SHP77 (cell line): ENCODE measurements at regions not wholly inside any gene's neighbourhood (a gene's known extent, or its start where the extent isn't known, plus 50 kb on each side); places are given as distances from the start of the nearest gene placed in this dataset.

Source experiments
- DNase-seq, 2 experiments: peaks; one replicate each; lab custom pipeline; 2025; lab: John Stamatoyannopoulos, UW

DNA sequence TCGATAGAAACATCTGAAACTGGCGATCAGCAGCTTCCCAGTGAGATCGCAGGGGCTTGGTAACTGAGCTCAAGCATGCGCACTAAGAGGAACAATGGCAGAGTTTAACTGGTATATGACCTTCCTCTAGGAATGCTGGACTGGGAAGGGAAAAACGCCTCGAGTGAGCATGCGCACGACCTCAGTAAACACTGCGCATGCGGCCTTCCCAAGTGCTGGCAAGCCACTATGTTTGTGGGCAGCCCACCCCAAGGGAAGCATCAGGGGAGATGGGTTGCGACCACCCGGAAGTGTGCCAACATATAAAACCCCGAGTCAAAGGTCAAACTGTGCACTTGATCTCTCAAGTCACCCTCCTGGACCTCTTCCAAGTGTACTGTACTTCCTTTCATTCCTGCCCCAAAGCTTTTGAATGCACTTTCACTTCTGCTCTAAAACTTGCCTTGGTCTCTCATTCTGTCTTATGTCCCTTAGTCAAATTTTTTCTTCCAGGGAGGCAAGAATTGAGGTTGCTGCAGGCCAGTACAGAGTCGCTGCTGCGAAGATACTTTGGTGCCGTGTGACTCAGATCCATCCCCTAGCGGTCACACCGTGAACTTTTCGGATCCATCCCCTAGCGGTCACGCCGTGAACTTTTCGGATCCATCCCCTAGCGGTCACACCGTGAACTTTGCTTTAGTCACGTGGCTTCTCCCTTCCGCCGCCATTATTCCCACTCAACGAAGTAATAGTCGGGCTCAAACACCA, 243.3 kb downstream of the FAM43A start:
- DNase-seq = peak; percentile 34 to 69

DNA sequence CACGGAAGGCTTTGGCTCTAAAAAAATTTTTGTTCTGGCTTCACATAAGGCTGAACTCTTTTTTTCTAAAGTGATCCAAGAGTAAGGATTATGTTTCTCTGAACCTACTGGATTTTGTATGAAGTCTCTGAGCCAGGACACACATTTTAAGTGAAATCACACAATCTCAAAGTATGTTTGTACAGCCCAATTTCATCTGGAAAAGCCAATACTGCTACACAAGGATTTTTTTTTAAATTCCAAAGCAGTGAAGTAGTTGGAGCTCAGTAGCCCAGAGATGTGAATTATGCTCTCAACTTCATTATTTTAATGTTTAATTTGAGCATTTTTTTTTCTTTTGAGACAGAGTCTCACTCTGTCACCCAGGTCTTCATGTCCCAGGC, 243.9 kb downstream of the FAM43A start:
- no peak for DNase-seq

DNA sequence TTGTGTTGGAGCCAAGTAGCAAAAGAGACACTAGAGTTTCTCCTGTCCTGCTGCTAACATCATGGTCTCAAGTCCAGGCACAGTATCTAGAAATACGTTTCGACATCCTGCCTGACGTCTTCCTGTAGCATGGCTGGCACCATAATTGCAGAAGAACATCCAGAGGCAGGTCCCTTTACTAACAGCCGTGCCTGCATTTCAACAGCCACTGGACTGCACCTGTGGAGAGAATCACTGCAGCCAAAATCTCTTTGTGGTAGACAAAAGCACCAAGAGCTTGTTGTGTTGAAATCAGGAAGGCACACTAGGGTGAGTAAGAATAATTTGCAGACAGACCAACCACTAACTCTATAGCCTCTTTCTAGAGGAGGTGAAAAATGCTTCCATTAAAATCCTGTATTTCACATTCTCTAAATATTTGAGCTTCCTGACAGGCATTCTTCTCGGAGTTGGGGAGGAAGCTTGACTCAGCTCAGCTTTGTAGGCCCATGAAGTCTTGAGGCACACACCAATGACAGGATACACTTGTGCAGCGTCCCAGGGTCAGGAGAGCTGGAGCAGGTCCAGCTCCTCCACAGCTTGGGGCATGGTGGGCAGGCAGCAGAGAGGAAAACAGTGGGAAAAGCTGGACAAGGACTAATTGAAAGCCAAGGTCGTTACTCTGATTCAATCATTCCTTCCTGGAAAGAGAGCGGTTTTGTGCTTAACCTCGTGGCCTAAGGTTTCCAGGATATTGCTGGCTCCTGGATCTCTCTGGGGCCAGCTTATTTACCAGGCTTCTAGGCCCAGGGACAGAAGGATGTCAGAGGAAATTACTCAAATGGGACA, 244.9 kb downstream of the FAM43A start:
- no peak for DNase-seq

DNA sequence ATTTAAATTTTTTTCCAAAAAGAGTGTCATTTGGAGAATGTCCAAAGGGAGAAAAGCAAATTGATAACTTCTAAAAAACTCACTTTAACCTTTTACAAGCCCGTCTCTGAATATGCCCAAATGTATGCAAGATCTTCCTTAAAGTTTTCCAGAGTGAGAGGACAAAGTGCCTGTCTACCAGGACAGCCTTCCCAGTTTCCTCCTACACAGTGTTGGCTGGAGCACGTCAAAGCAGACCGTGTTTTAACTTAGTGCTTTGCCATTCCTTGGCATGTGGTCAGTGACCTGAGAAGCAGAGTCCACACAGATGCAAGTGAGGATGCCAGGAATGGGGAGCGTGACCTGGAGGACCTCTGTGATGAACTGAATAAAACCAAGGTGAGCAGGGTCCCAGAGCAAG, 245.7 kb downstream of the FAM43A start:
- no peak for DNase-seq

DNA sequence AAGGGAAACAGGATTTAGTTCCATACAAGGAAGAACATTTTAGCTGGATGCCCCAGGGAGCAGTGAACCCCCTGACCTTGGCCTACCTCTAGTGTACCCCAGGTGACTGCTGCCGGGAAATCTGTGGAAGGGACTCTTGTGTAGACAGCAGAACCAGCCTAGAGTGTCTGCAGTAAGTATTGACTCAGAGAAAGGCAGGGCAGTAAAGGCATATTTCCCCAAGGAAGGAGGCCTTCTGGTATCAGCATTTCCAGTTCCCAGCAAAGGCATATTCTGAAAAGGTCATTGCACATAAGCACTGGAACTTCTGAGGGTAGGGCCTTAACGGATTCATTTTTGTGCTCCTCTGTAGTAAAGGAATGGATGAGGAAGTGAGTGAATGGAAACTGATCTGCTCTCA, 246.2 kb downstream of the FAM43A start:
- no peak for DNase-seq

DNA sequence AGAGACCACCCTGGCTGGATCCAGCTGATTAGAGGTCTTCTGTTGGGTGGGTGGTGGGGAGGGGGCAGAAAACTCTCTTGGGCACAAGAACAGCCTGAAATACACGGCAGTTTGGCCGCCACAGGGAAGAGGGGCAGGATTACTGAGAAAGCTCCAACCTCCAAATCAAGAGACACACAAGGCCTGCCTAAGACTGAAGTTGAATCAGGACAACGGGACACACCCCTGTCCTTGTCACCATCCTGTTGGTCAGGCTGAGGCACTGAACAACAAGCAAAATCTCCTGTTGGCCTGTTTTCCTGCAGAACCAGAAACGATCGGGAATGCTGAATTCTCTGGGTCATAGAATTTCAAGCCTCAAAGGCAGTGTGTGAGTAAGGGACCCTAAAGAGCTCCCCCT, 247.8 kb downstream of the FAM43A start:
- DNase-seq = no peak

DNA sequence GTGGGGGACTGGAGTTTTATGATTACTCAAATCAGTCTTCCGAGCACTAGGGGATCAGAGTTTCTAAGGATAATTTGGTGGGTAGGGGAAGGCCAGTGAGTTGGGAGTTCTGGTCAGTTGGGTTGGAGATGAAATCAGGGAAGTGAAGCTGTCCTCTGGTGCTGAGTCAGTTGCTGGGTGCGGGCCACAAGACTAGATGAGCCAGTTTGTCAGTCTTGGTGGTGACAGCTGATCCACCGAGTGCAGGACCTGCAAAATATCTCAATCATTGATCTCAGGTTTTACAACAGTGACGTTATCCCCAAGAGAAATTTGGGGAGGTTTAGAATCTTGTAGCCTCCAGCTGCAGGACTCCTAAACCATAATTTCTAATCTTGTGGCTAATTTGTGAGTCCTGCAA, 249.4 kb downstream of the FAM43A start:
- DNase-seq = no peak

DNA sequence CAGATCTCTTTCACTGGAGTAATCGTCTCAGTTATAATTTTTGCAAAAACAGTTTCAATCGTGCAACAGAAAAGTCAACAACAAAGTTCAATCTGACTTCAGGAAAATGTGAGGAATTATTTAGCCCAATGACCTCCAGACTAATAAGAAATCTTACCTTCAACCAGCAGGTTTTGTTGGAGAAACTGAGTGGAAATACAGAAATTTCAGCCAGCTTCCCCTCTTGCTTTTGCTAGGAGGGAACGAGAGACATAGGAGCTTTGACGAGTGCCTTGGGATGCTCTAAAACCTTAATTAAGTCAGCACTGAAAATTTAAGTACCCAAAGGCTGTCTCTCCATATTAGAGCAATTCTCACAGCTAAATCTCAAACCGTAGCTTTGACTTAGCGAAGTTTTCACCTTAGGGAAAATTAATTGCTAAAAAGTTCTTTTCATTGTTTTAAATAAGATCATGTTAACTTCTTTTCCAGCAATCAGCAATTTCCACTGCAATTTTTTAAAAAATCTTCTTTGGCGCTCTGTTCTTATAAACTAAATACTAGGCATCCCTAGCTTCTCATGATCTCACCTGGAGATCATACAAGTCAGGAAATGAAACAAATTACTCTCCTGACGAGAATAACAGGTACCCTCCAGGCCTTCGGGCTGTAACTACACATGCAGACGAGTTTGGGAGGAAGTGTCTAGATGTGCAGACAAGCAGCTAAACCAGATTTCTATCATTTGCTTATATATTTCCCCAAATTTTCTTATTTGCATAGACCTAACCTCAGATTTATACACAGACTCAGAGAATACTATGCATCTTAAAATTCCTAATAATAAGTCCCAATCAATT, 250.2 kb downstream of the FAM43A start:
- no peak for DNase-seq

DNA sequence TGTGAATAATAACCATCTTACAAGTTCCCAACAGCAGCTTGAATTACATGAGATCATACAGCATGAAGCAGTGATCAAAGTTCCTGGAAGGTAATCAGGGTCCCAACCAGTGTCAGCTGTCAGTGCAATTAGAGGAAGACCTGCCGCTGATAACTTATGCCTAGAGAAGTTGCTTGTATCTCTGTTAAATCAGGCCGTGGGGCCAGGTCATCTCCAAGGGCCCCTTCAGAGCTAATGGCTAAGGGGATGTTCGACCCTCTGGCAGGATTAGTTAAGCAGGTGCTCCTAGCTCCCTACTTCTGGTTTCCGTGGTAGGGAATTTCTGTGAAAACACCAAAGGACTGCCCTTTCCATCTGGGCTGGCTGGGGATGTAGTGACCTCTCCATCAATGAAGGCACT, 251.0 kb downstream of the FAM43A start:
- no peak for DNase-seq

DNA sequence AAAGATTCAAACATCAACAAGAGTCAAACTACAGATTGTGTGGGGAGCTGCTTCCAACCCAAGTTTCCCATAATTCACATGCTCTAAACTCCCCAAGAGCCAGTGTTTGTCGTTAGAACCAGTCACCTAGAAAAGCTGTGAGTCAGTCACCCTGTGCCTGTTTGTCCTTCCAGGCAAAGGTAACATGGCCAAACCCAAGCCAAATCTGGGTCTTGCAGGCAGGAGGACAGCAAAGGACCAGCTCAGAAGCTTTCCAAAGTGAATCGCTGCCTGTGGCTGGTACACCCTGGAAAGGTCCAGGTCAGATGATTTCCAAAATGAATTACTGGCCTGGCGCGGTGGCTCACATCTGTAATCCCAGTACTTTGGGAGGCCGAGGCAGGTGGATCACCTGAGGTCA, 251.5 kb downstream of the FAM43A start:
- no peak for DNase-seq

DNA sequence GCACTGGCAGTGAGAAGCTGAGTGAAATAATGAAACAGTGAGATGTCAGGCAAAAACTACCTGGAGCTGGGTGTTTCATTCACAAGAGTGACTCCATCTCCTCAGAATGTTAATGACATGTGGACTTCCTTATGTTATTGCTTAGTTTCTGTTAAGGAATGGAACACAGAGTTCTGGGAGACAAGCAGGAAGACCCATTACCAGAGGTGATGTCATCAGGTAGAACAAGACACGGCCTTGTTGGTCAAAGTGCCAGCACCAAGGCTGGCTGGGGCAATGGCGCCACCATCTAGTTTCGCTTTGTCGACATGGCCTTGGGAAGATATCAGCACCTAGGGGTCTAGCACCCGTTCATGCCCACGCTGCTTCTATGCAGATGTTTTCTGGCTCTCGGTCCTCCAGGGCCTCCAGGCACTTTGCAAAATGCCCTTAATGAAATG, 252.2 kb downstream of the FAM43A start:
- no peak for DNase-seq

GRCh38 chr3:194938845-194939531, 253.3 kb downstream of the FAM43A start:
- no peak for DNase-seq

DNA sequence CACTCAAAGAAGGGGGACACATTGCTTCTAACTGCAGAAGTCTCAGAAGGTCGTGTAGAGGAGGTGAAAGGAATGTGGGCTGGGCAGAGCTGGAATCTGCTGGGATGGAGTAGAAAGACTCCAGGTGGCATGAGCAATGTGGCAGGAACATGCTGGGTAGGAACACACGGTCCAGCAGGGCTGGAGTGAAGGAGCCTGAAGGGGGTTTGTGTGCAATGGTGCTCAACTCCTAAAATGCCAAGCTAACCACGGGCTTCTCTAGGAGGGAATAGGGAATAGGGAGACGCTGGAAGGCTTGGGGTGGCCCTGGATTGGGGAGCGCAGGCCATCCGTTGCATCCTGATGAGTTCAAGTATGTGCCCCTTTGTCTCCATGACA, 253.8 kb downstream of the FAM43A start:
- DNase-seq = no peak

GRCh38 chr3:194939949-194940770, 254.5 kb downstream of the FAM43A start:
- no peak for DNase-seq

DNA sequence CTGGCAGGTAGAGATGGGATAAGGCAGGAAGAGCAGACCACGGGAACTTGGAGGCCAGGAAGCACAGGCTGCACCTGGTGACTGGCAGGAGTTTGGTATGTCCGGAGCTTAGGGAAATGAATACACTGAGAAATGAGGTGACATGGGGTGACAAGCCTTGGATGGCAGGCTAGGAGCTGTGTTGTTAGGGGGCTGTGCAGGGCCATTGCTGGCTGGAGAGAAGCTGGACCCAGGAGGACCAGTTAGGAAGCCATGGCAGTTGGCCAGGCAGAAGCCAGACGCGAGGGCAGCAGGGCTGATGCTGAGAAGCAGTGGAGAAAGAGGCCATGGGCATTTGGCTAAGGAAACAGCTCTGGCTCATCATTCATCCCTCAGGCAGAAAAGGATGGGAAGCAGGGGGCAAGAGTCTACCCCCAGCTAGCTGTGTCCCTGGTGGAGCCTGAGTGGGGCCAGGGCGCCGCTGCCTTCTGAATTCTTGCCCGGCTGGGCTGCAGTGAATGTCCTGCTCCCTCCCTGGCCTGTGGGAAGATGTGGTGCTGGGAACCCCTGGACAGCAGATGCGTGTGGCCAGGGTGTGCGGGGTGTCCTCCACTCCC, 255.8 kb downstream of the FAM43A start:
- DNase-seq = no peak

GRCh38 chr3:194941956-194942511, 256.4 kb downstream of the FAM43A start:
- DNase-seq = no peak

DNA sequence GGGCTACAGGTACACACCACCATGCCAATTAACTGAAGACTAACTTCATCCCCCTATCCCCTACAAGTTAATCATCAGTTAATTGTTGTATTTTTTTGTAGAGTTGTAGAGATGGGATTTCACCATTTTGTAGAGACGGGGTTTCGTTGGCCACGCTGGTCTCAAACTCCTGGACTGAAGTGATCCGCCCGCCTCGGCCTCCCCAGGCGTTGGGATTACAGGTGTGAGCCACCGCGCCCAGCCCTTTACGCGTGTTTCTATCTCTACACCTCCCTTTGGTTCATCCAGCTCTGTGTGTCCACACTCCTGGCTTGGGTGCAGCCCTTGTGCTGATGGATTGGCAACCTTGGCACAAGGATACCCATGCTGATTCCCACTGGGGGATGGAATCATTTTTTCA, 258.8 kb downstream of the FAM43A start:
- DNase-seq = no peak

DNA sequence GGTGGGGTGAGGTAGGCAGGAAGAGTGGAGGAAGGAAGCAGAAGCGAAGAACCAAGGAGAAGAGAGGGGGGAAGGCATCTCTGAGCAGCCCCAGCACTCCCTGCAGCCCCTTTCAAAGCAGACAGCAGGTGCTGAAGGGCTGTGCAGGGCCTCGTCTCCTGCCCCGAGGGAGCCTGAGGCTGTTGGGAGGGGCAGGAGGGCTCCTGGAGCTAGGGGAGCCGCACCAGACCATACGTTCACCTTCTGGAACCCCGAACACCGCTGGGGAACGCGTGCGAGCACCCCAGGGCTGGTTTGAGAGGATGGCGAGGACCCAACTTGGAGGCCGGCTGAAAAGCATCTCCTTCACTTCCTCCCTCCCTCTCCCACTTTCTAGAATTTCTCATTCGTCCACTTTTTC, 259.8 kb downstream of the FAM43A start:
- DNase-seq = no peak

DNA sequence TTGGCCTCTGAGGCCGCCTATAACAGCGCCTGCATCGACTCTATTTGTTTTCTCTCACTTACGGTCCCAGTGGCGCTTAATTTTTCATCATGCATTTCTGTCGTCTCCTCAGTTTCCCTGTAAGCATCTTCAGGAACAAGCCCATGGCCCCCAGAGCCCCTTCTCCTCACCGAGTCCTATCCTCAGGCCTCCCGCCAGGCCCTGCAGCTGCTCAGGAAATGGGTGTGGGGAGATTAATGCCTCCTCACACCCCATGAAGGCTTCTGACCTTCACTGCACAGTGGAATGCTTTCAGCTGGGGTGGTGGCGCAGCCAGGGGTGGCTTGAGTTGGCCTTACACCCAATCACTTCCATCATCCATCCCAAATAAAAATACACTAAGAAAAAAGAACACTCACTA, 260.4 kb downstream of the FAM43A start:
- no peak for DNase-seq

DNA sequence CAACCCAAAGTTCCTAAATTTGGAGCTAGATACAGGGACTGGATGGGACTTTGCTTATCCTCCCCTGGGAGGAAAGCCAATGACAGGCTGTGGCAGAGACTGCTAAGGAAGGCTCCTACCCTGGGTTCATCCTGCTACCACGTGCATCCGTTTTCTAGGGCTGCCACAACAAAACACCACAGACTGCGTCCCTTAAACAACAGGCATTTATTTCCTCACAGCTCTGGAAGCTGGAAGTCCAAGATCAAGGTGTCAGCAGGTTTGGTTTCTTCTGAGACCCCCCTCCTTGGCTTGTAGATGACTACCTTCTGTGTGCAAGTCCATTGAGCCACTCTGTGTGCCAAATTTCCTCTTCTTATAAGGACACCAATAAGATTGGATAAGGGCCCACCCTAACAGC, 263.9 kb downstream of the FAM43A start:
- no peak for DNase-seq
